ENCODE measurements at regions not wholly inside any gene's neighbourhood (a gene's known extent, or its start where the extent isn't known, plus 50 kb on each side); places are given as distances from the start of the nearest gene placed in this dataset.

DNA sequence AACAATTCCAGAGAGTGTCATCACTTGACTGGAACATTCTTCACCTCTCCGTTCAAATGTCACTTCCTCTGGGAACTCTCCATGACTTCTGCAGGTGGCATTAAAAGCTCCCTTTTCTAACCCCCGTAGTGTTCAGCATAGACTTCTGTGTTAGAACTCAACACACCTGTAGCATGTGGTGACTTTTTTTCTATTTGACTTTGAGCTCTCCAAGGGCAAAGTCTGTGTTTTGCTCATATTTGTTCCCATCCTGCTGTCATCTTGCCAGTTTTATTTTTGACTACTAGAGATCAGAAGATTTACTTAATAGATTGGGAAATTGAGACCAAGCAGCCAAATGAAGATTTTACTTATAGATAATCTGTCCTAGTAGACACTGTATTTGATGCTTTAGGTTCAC, 367.1 kb downstream of the INSC start:
- ChIA-PET POLR2A (no interaction called here), CTCF (ENCODE audit: low intra/inter-chr PET ratio) (no interaction called here)
- Histone ChIP-seq H3K4me2 (ENCODE audit: insufficient read depth, low read length) (no peak overlapping the region), H3K36me3 (ENCODE audit: control insufficient read depth, insufficient read depth, low read length) (no peaks in the 10 kb centered on the region), H3K9me3 (replicated peaks; ENCODE audit: control insufficient read depth, insufficient read depth, low read depth, low read length) (no peaks in the 10 kb centered on the region), H3K9me1 (ENCODE audit: control insufficient read depth, insufficient read depth, low read length) (no peaks in the 10 kb centered on the region), H3K79me2 (ENCODE audit: control insufficient read depth, insufficient read depth, low read length) (no peaks in the 10 kb centered on the region), H3K27me3 (ENCODE audit: control insufficient read depth in 2 of 2, insufficient read depth in 2 of 2, low read length in 2 of 2) (no peaks in the 10 kb centered on the region), H3K9ac (ENCODE audit: insufficient read depth in 1 of 2, low read depth in 2 of 2, low read length in 2 of 2) (no peak overlapping the region), H3K4me3 (no peak overlapping the region), H3K27ac (ENCODE audit: extremely low read depth, low read depth, low read length) (no peak overlapping the region), H4K20me1 (replicated peaks; ENCODE audit: control insufficient read depth, insufficient read depth, low read length) (no peaks in the 10 kb centered on the region), H2AFZ (ENCODE audit: low read depth, low read length) (no peak overlapping the region), H3K4me1 (replicated peaks in 1 of 2; ENCODE audit: control insufficient read depth in 2 of 2, insufficient read depth in 2 of 2, low read length in 2 of 2) (no peaks in the 10 kb centered on the region)
- DNase-seq (ENCODE audit: extremely low read depth in 1 of 4, low spot score in 3 of 4) (no peak), ATAC-seq (no peak), FAIRE-seq (no peak)
- intact Hi-C loops (cut with micrococcal nuclease) = no loop called here
- 0% methylated on average over 2 of the region's 2 CpGs for WGBS (ENCODE audit: insufficient coverage, low coverage, missing lambda C conversion rate)
- no TSS peak for BruUV-seq (replicated peaks)
- no peak for TF ChIP-seq HSF4 (CRISPR knock-in tag; IDR thresholded peaks at IDR 0.05; ENCODE audit: borderline replicate concordance)
- TF ChIP-seq ETV1 (tag; conservative IDR thresholded peaks at IDR 0.05; ENCODE audit: low read depth) = no peak
- no peak for TF ChIP-seq JUND (IDR thresholded peaks at IDR 0.05; ENCODE audit: borderline replicate concordance, low read depth, low read length)
- TF ChIP-seq JUND (tag; IDR thresholded peaks at IDR 0.05; ENCODE audit: borderline replicate concordance, low read depth, low read length) = no peak
- TF ChIP-seq ZNF311 (CRISPR knock-in tag; IDR thresholded peaks at IDR 0.05) = no peak
- TF ChIP-seq TFAM (CRISPR knock-in tag; conservative IDR thresholded peaks at IDR 0.05) = no peak
- no peak for TF ChIP-seq PPARD (CRISPR knock-in tag; IDR thresholded peaks at IDR 0.05)
- in situ Hi-C loops (cut with MboI) = no loop called here

GRCh38 chr11:15483205-15483604, 368.5 kb downstream of the INSC start:
- Histone ChIP-seq H3K4me1 (replicated peaks in 1 of 2; ENCODE audit: control insufficient read depth in 2 of 2, insufficient read depth in 2 of 2, low read length in 2 of 2) (no peaks in the 10 kb centered on the region), H4K20me1 (replicated peaks; ENCODE audit: control insufficient read depth, insufficient read depth, low read length) (no peaks in the 10 kb centered on the region), H3K9me1 (ENCODE audit: control insufficient read depth, insufficient read depth, low read length) (no peaks in the 10 kb centered on the region), H3K4me3 (no peak overlapping the region), H3K27me3 (ENCODE audit: control insufficient read depth in 2 of 2, insufficient read depth in 2 of 2, low read length in 2 of 2) (no peaks in the 10 kb centered on the region), H3K9ac (ENCODE audit: insufficient read depth in 1 of 2, low read depth in 2 of 2, low read length in 2 of 2) (no peak overlapping the region), H3K27ac (ENCODE audit: extremely low read depth, low read depth, low read length) (no peak overlapping the region), H3K9me3 (replicated peaks; ENCODE audit: control insufficient read depth, insufficient read depth, low read depth, low read length) (no peaks in the 10 kb centered on the region), H3K36me3 (ENCODE audit: control insufficient read depth, insufficient read depth, low read length) (no peaks in the 10 kb centered on the region), H2AFZ (ENCODE audit: low read depth, low read length) (no peak overlapping the region), H3K4me2 (ENCODE audit: insufficient read depth, low read length) (no peak overlapping the region), H3K79me2 (ENCODE audit: control insufficient read depth, insufficient read depth, low read length) (no peaks in the 10 kb centered on the region)
- POLR2A ChIA-PET = interaction anchor here (0.7 kb wide), 1 partner anchor 388 kb away, joined by 3 read pairs; no protein-coding TSS in a partner anchor
- WGBS (ENCODE audit: insufficient coverage, low coverage, missing lambda C conversion rate) = 0% methylated on average over 1 of the region's 1 CpG
- FAIRE-seq (no peak), DNase-seq (ENCODE audit: extremely low read depth in 1 of 4, low spot score in 3 of 4) (no peak), ATAC-seq (no peak)
- in situ Hi-C loops (cut with MboI) = no loop called here
- intact Hi-C loops (cut with micrococcal nuclease) = no loop called here
- no TSS peak for BruUV-seq (replicated peaks)
- CTCF ChIA-PET (ENCODE audit: low intra/inter-chr PET ratio) = no interaction called here
- TF ChIP-seq, protein P1, sequence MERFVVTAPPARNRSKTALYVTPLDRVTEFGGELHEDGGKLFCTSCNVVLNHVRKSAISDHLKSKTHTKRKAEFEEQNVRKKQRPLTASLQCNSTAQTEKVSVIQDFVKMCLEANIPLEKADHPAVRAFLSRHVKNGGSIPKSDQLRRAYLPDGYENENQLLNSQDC (CRISPR knock-in tag; IDR thresholded peaks at IDR 0.05) = no peak
- TF ChIP-seq, protein P2, sequence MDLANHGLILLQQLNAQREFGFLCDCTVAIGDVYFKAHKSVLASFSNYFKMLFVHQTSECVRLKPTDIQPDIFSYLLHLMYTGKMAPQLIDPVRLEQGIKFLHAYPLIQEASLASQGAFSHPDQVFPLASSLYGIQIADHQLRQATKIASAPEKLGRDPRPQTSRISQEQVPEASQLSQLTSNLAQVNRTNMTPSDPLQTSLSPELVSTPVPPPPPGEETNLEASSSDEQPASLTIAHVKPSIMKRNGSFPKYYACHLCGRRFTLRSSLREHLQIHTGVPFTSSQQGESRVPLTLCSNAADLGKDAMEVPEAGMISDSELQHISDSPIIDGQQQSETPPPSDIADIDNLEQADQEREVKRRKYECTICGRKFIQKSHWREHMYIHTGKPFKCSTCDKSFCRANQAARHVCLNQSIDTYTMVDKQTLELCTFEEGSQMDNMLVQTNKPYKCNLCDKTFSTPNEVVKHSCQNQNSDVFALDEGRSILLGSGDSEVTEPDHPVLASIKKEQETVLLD (IDR thresholded peaks at IDR 0.05) = no peak
- no peak for TF ChIP-seq ZBTB17 (CRISPR knock-in tag; IDR thresholded peaks at IDR 0.05)
- TF ChIP-seq, protein P3, sequence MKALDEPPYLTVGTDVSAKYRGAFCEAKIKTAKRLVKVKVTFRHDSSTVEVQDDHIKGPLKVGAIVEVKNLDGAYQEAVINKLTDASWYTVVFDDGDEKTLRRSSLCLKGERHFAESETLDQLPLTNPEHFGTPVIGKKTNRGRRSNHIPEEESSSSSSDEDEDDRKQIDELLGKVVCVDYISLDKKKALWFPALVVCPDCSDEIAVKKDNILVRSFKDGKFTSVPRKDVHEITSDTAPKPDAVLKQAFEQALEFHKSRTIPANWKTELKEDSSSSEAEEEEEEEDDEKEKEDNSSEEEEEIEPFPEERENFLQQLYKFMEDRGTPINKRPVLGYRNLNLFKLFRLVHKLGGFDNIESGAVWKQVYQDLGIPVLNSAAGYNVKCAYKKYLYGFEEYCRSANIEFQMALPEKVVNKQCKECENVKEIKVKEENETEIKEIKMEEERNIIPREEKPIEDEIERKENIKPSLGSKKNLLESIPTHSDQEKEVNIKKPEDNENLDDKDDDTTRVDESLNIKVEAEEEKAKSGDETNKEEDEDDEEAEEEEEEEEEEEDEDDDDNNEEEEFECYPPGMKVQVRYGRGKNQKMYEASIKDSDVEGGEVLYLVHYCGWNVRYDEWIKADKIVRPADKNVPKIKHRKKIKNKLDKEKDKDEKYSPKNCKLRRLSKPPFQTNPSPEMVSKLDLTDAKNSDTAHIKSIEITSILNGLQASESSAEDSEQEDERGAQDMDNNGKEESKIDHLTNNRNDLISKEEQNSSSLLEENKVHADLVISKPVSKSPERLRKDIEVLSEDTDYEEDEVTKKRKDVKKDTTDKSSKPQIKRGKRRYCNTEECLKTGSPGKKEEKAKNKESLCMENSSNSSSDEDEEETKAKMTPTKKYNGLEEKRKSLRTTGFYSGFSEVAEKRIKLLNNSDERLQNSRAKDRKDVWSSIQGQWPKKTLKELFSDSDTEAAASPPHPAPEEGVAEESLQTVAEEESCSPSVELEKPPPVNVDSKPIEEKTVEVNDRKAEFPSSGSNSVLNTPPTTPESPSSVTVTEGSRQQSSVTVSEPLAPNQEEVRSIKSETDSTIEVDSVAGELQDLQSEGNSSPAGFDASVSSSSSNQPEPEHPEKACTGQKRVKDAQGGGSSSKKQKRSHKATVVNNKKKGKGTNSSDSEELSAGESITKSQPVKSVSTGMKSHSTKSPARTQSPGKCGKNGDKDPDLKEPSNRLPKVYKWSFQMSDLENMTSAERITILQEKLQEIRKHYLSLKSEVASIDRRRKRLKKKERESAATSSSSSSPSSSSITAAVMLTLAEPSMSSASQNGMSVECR (CRISPR knock-in tag; IDR thresholded peaks at IDR 0.05) = no peak
